DOHH2 (cell line): ENCODE measurements at regions not wholly inside any gene's neighbourhood (a gene's known extent, or its start where the extent isn't known, plus 50 kb on each side); places are given as distances from the start of the nearest gene placed in this dataset.

Experiments
- CTCF ChIP-seq: fragments of 200-600 bp; sonication (generic); IDR thresholded peaks from one replicate; pipeline ENCODE4 v1.5.1; 2014; ENCODE audit warnings: antibody characterized with exemption, mild to moderate bottlenecking, low read depth, low read length; ENCODE audit not compliant: poor library complexity, severe bottlenecking
- EZH2phosphoT487 ChIP-seq: fragments of 200-600 bp; sonication (generic); IDR thresholded peaks from 2 replicates; pipeline ENCODE4 v1.6.1; 2017; ENCODE audit warnings: borderline replicate concordance, mild to moderate bottlenecking, antibody characterized with exemption, low read length, moderate library complexity, mixed read lengths

DNA sequence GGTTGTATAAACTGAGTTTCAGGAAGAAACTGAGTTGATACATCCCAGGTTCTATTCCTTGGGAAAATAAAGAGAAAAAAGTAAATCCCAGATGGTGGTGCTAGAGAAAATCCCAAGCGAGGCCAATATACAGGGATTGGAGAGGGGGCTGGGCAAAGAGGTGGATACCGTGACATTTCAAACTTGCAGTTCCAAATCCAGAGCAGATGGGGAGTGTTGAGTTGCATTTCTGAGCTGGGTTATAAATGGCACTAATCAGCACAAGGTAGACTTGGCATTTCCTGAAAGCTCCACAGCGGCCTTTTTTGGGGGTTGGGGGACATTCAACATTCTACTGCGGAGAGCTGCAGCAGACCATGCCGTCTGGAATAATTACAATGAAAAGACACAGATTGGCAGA is 224.4 kb downstream of the NXNL2 start:
- TF ChIP-seq CTCF, result no peak
- no peak for TF ChIP-seq EZH2phosphoT487
